ENCODE measurements at regions not wholly inside any gene's neighbourhood (a gene's known extent, or its start where the extent isn't known, plus 50 kb on each side); places are given as distances from the start of the nearest gene placed in this dataset.

DNA sequence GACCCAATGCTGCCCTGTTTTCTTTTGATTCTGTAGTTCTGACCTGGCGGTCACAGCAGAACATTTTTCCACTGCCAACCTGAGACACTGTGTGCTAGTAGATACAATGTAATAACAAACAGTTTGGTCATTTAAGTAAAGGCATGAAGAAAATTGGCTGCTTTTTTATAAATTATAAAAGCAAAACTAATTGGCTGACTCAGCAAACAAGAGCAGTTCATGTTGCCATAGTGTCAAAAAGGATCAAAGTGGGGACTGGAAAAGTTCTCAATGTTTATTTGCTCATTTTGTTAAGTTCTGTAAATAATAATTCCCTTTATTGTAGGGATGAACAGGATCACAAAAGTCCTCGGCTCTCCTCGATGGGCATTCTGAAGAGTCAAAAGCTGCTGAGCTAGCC is 599.5 kb downstream of the PKHD1 start:
- H3K79me2 ChIP-seq (ENCODE audit: insufficient read depth, low read length), result no peaks in the 10 kb centered on the region
- no peak overlapping the region for H3K9ac ChIP-seq (ENCODE audit: low read length)
- H3K27ac ChIP-seq (ENCODE audit: low read depth, low read length), result no peak overlapping the region
- no peaks in the 10 kb centered on the region for H4K20me1 ChIP-seq (ENCODE audit: low read depth, low read length)
- no peaks in the 10 kb centered on the region for H3K9me3 ChIP-seq (ENCODE audit: insufficient read depth, low read length)
- no peaks in the 10 kb centered on the region for H3F3A ChIP-seq (ENCODE audit: insufficient read depth)
- H3K4me3 ChIP-seq (ENCODE audit: insufficient read depth, low read length, poor library complexity, severe bottlenecking), result no peak overlapping the region
- no peak overlapping the region for H3K4me2 ChIP-seq (ENCODE audit: low read depth, low read length, poor library complexity, severe bottlenecking)
- H2AFZ ChIP-seq (ENCODE audit: low read depth, low read length, severe bottlenecking), result no peak overlapping the region
- H3K27me3 ChIP-seq (ENCODE audit: low read length), result no peaks in the 10 kb centered on the region
- H3K36me3 ChIP-seq (ENCODE audit: low read length), result no peaks in the 10 kb centered on the region
- TF ChIP-seq EZH2phosphoT487 (conservative IDR thresholded peaks at IDR 0.05; ENCODE audit: low read length), result no peak
- TF ChIP-seq, protein P1, sequence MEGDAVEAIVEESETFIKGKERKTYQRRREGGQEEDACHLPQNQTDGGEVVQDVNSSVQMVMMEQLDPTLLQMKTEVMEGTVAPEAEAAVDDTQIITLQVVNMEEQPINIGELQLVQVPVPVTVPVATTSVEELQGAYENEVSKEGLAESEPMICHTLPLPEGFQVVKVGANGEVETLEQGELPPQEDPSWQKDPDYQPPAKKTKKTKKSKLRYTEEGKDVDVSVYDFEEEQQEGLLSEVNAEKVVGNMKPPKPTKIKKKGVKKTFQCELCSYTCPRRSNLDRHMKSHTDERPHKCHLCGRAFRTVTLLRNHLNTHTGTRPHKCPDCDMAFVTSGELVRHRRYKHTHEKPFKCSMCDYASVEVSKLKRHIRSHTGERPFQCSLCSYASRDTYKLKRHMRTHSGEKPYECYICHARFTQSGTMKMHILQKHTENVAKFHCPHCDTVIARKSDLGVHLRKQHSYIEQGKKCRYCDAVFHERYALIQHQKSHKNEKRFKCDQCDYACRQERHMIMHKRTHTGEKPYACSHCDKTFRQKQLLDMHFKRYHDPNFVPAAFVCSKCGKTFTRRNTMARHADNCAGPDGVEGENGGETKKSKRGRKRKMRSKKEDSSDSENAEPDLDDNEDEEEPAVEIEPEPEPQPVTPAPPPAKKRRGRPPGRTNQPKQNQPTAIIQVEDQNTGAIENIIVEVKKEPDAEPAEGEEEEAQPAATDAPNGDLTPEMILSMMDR (IDR thresholded peaks at IDR 0.05; ENCODE audit: insufficient read depth, low read length, poor library complexity, severe bottlenecking), result no peak
- H3K9me2 ChIP-seq (replicated peaks; ENCODE audit: insufficient read depth, low read length), result no peaks in the 10 kb centered on the region

- Histone ChIP-seq H3K9ac (ENCODE audit: low read length) (no peak overlapping the region), H3K79me2 (ENCODE audit: insufficient read depth, low read length) (no peaks in the 10 kb centered on the region), H2AFZ (ENCODE audit: low read depth, low read length, severe bottlenecking) (no peak overlapping the region), H3K9me2 (replicated peaks; ENCODE audit: insufficient read depth, low read length) (no peaks in the 10 kb centered on the region), H3K4me3 (ENCODE audit: insufficient read depth, low read length, poor library complexity, severe bottlenecking) (no peak overlapping the region), H3K27me3 (ENCODE audit: low read length) (no peaks in the 10 kb centered on the region), H3K36me3 (ENCODE audit: low read length) (no peaks in the 10 kb centered on the region), H3K27ac (ENCODE audit: low read depth, low read length) (no peak overlapping the region), H3F3A (ENCODE audit: insufficient read depth) (no peaks in the 10 kb centered on the region), H4K20me1 (ENCODE audit: low read depth, low read length) (no peaks in the 10 kb centered on the region), H3K9me3 (ENCODE audit: insufficient read depth, low read length) (no peaks in the 10 kb centered on the region), H3K4me2 (ENCODE audit: low read depth, low read length, poor library complexity, severe bottlenecking) (no peak overlapping the region)
- no peak for TF ChIP-seq EZH2phosphoT487 (conservative IDR thresholded peaks at IDR 0.05; ENCODE audit: low read length)
- TF ChIP-seq, protein P1 (IDR thresholded peaks at IDR 0.05; ENCODE audit: insufficient read depth, low read length, poor library complexity, severe bottlenecking), result no peak
Observed at GRCh38 chr6:51489133-51489532, 598.3 kb downstream of the PKHD1 start.

DNA sequence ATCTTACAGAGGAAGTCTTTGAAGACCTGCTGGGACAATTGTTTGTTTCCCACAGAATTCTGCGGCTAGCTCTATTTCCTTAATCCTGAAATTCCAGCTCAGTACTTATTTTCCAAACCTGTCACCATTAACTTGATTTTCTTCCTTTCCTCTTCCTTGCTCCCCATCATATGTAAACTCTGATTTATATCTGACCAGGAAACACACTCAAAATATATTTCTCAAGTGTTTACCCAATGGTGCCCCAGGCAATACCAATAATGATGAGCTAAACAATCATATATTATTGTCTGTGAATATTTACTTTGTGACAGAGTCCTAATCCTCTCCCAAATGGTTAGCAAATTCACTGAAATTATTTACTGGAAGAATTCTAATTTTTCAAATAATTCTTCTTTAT is 597.3 kb downstream of the PKHD1 start:
- Histone ChIP-seq H3K9ac (ENCODE audit: low read length) (no peak overlapping the region), H3K27me3 (ENCODE audit: low read length) (no peaks in the 10 kb centered on the region), H2AFZ (ENCODE audit: low read depth, low read length, severe bottlenecking) (no peak overlapping the region), H3K9me3 (ENCODE audit: insufficient read depth, low read length) (no peaks in the 10 kb centered on the region), H3K79me2 (ENCODE audit: insufficient read depth, low read length) (no peaks in the 10 kb centered on the region), H3K4me2 (ENCODE audit: low read depth, low read length, poor library complexity, severe bottlenecking) (no peak overlapping the region), H3F3A (ENCODE audit: insufficient read depth) (no peaks in the 10 kb centered on the region), H3K27ac (ENCODE audit: low read depth, low read length) (no peak overlapping the region), H4K20me1 (ENCODE audit: low read depth, low read length) (no peaks in the 10 kb centered on the region), H3K36me3 (ENCODE audit: low read length) (no peaks in the 10 kb centered on the region), H3K4me3 (ENCODE audit: insufficient read depth, low read length, poor library complexity, severe bottlenecking) (no peak overlapping the region), H3K9me2 (replicated peaks; ENCODE audit: insufficient read depth, low read length) (no peaks in the 10 kb centered on the region)
- TF ChIP-seq, protein P1 (IDR thresholded peaks at IDR 0.05; ENCODE audit: insufficient read depth, low read length, poor library complexity, severe bottlenecking), result no peak
- no peak for TF ChIP-seq EZH2phosphoT487 (conservative IDR thresholded peaks at IDR 0.05; ENCODE audit: low read length)
